ENCODE measurements at regions not wholly inside any gene's neighbourhood (a gene's known extent, or its start where the extent isn't known, plus 50 kb on each side); places are given as distances from the start of the nearest gene placed in this dataset.
"Not testable (repeated sequence)": the region's sequence is repeated elsewhere in the genome, so short reads cannot be mapped to it uniquely, and the experiment has no call there.

DNA sequence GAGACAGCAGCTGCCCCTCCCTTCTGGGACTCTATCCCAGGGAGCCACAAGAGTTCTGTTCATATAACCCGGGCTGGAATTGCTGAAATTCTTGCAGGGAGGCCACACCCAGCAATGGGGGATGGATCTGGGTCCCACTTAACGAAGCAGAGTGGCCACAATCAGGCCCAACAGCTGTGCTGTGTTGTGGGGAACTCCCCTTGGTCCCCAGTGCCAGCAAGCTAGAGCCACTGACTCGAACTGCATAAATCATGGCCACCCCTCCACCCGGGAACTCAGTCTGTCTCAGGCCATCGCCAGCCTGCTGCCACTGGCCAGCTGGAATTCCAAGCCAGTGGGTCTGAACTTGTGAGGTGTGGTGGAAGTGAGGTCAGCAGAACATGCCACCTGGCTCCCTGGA, 111.1 kb downstream of the KLF8 start:
- Histone ChIP-seq H3K27ac (ENCODE audit: low read depth, low read length) (no peak overlapping the region), H3K9ac (ENCODE audit: low read length in 5 of 5) (no peak overlapping the region), H3K4me3 (ENCODE audit: low read depth in 1 of 5, low read length in 5 of 5) (no peak overlapping the region), H3K9me3 (ENCODE audit: control insufficient read depth in 5 of 5, low read length in 5 of 5) (peaks cover 0 to 12% (median 0%) of the 10 kb centered on the region in 5 donors), H3K4me1 (ENCODE audit: control insufficient read depth in 5 of 5, insufficient read depth in 5 of 5, low read length in 5 of 5) (peaks cover 0 to 2% (median 0%) of the 10 kb centered on the region in 5 donors), H3K27me3 (ENCODE audit: control insufficient read depth in 5 of 5, insufficient read depth in 4 of 5, low read length in 5 of 5) (peaks cover 0 to 12% (median 4%) of the 10 kb centered on the region in 5 donors), H3K36me3 (ENCODE audit: control insufficient read depth in 5 of 5, insufficient read depth in 5 of 5, low read length in 5 of 5) (no peaks in the 10 kb centered on the region)

DNA sequence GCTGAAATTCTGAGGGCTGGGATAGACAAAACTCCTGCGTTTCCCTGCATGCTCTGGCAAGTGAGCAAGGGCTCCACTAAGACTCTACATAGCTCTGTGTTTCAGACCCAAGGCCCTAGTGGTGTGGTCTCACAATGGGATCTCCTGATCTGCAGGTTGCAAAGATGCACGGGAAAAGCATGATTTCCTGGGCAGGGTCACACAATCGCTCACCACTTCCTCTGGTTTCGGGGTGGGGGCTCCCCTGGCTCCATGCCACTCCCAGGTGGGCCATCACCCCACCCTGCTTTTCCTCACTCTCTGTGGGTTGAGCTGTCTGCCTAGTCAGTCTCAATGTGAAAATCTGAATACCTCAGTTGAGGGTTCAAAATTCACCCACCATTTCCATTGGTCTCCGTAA, 111.5 kb downstream of the KLF8 start:
- Histone ChIP-seq H3K36me3 (ENCODE audit: control insufficient read depth in 5 of 5, insufficient read depth in 5 of 5, low read length in 5 of 5) (no peaks in the 10 kb centered on the region), H3K27me3 (ENCODE audit: control insufficient read depth in 5 of 5, insufficient read depth in 4 of 5, low read length in 5 of 5) (peaks cover 0 to 12% (median 4%) of the 10 kb centered on the region in 5 donors), H3K27ac (ENCODE audit: low read depth, low read length) (no peak overlapping the region), H3K4me3 (ENCODE audit: low read depth in 1 of 5, low read length in 5 of 5) (no peak overlapping the region), H3K4me1 (ENCODE audit: control insufficient read depth in 5 of 5, insufficient read depth in 5 of 5, low read length in 5 of 5) (peaks cover 0 to 2% (median 0%) of the 10 kb centered on the region in 5 donors), H3K9ac (ENCODE audit: low read length in 5 of 5) (no peak overlapping the region), H3K9me3 (ENCODE audit: control insufficient read depth in 5 of 5, low read length in 5 of 5) (peaks cover 0 to 13% (median 0%) of the 10 kb centered on the region in 5 donors)

DNA sequence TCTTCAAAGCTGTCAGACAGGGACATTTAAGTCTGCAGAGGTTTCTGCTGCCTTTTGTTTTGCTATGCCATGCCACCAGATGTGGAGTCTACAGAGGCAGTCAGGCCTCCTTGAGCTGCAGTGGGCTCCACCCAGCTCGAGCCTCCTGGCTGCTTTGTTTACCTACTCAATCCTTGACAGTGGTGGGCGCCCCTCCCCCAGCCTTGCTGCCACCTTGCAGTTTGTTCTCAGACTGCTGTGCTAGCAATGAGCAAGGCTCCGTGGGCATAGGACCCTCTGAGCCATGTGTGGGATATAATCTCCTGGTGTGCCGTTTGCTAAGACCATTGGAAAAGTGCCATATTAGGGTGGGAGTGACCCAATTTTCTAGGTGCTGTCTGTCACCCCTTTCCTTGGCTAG, 126.0 kb downstream of the KLF8 start:
- not testable (repeated sequence) for H3K4me1 ChIP-seq (ENCODE audit: control insufficient read depth in 5 of 5, insufficient read depth in 5 of 5, low read length in 5 of 5); H3K27ac ChIP-seq (ENCODE audit: low read depth, low read length); H3K9ac ChIP-seq (ENCODE audit: low read length in 5 of 5); H3K4me3 ChIP-seq (ENCODE audit: low read depth in 1 of 5, low read length in 5 of 5); H3K27me3 ChIP-seq (ENCODE audit: control insufficient read depth in 5 of 5, insufficient read depth in 4 of 5, low read length in 5 of 5); H3K36me3 ChIP-seq (ENCODE audit: control insufficient read depth in 5 of 5, insufficient read depth in 5 of 5, low read length in 5 of 5)
- peaks cover 2 to 24% (median 7%) of the 10 kb centered on the region in 5 donors for H3K9me3 ChIP-seq (ENCODE audit: control insufficient read depth in 5 of 5, low read length in 5 of 5)

DNA sequence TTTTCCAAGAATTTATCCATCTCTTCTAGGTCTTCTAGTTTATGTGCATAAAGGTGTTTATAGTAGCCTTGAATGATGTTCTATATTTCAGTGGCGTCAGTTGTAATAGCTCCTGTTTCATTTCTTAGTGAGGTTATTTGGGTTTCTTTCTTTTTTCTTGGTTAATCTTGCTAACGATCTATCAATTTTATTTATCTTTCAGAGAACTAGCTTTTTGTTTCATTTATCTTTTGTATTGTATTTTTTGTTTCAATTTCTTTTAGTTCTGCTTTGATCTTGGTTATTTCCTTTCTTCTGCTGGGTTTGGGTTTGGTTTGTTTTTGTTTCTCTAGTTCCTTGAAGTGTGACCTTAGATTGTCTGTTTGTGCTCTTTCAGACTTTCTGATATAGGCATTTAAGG, 133.0 kb downstream of the KLF8 start:
- not testable (repeated sequence) for H3K27ac ChIP-seq (ENCODE audit: low read depth, low read length); H3K4me3 ChIP-seq (ENCODE audit: low read depth in 1 of 5, low read length in 5 of 5); H3K36me3 ChIP-seq (ENCODE audit: control insufficient read depth in 5 of 5, insufficient read depth in 5 of 5, low read length in 5 of 5); H3K9ac ChIP-seq (ENCODE audit: low read length in 5 of 5); H3K27me3 ChIP-seq (ENCODE audit: control insufficient read depth in 5 of 5, insufficient read depth in 4 of 5, low read length in 5 of 5)
- Histone ChIP-seq H3K4me1 (ENCODE audit: control insufficient read depth in 5 of 5, insufficient read depth in 5 of 5, low read length in 5 of 5) (peaks cover 0 to 16% (median 13%) of the 10 kb centered on the region in 5 donors), H3K9me3 (ENCODE audit: control insufficient read depth in 5 of 5, low read length in 5 of 5) (peaks cover 1 to 16% (median 4%) of the 10 kb centered on the region in 5 donors)

DNA sequence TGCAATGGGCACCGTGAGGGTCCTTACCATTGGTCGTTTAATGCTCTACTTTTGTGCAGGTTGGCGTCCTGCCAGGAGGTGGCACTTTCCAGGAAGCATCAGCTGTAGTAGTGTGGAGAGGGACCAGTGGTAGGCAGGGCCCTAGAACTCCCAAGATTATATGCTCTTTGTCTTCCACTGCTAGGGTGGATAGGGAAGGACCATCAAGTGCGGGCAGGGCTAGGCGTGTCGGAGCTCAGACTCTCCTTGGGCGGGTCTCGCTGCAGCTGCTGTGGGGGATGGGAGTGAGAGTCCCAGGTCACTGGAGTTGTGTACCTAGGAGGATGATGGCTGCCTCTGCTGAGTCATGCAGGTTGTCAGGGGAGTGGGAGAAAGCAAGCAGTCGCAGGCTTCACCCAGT, 134.7 kb downstream of the KLF8 start:
- Histone ChIP-seq H3K9ac (ENCODE audit: low read length in 5 of 5) (no peak overlapping the region), H3K4me1 (ENCODE audit: control insufficient read depth in 5 of 5, insufficient read depth in 5 of 5, low read length in 5 of 5) (peaks cover 0 to 16% (median 13%) of the 10 kb centered on the region in 5 donors), H3K4me3 (ENCODE audit: low read depth in 1 of 5, low read length in 5 of 5) (peak overlapping the region in 2 of 5 donors; percentile 16 to 35), H3K9me3 (ENCODE audit: control insufficient read depth in 5 of 5, low read length in 5 of 5) (peaks cover 0 to 10% (median 3%) of the 10 kb centered on the region in 5 donors), H3K27ac (ENCODE audit: low read depth, low read length) (no peak overlapping the region), H3K27me3 (ENCODE audit: control insufficient read depth in 5 of 5, insufficient read depth in 4 of 5, low read length in 5 of 5) (peaks cover 0 to 5% (median 0%) of the 10 kb centered on the region in 5 donors), H3K36me3 (ENCODE audit: control insufficient read depth in 5 of 5, insufficient read depth in 5 of 5, low read length in 5 of 5) (no peaks in the 10 kb centered on the region)

DNA sequence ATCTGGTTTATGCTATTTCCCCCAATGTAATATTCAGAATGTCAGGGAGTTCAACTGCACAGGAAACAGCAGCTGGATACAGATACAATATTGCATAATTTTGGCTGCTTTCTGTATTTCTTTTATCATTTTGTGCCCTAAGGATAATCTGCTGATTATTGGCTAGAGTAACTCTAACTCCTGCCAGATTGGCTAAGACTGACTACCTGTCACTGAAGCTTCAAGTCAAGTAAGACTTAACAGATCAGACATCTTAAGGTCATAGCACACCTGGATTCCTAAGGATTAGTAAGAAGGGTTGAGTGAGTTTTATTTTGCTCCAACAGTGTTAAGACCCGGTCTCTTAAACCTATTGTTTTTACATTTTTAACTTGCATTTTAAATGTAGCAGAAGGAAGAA, 136.8 kb downstream of the KLF8 start:
- H3K9me3 ChIP-seq (ENCODE audit: control insufficient read depth in 5 of 5, low read length in 5 of 5), result peaks cover 0 to 2% (median 0%) of the 10 kb centered on the region in 5 donors

DNA sequence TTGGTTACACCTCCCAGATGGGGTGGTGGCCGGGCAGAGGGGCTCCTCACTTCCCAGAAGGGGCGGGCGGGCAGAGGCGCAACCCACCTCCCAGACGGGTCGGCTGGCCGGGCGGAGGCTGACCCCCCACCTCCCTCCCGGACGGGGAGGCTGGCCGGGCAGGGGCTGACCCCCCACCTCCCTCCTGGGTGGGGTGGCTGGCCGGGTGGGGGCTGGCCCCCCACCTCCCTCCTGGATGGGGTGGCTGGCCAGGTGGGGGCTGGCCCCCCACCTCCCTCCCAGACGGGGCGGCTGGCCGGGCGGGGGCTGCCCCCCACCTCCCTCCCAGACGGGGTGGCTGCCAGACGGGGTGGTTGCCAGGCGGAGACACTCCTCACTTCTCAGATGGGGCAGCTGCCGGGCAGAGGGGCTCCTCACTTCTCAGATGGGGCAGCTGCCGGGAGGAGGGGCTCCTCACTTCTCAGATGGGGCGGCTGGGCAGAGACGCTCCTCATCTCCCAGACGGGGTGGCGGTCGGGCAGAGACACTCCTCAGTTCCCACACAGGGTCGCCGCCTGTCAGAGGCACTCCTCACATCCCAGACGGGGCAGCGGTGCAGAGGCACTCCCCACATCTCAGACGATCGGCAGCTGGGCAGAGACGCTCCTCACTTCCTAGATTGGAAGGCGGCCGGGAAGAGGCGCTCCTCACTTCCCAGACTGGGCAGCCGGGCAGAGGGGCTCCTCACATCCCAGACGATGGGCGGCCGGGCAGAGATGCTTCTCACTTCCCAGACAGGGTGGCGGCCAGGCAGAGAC, 148.0 kb downstream of the KLF8 start:
- H3K4me3 ChIP-seq (ENCODE audit: low read depth in 1 of 5, low read length in 5 of 5); H3K4me1 ChIP-seq (ENCODE audit: control insufficient read depth in 5 of 5, insufficient read depth in 5 of 5, low read length in 5 of 5); H3K36me3 ChIP-seq (ENCODE audit: control insufficient read depth in 5 of 5, insufficient read depth in 5 of 5, low read length in 5 of 5); H3K27me3 ChIP-seq (ENCODE audit: control insufficient read depth in 5 of 5, insufficient read depth in 4 of 5, low read length in 5 of 5); H3K9me3 ChIP-seq (ENCODE audit: control insufficient read depth in 5 of 5, low read length in 5 of 5); H3K9ac ChIP-seq (ENCODE audit: low read length in 5 of 5); H3K27ac ChIP-seq (ENCODE audit: low read depth, low read length): not testable (repeated sequence)

More for the DNA sequence above, 136.8 kb downstream of the KLF8 start:
- Histone ChIP-seq H3K36me3 (ENCODE audit: control insufficient read depth in 5 of 5, insufficient read depth in 5 of 5, low read length in 5 of 5) (no peaks in the 10 kb centered on the region), H3K27ac (ENCODE audit: low read depth, low read length) (no peak overlapping the region), H3K4me3 (ENCODE audit: low read depth in 1 of 5, low read length in 5 of 5) (no peak overlapping the region), H3K4me1 (ENCODE audit: control insufficient read depth in 5 of 5, insufficient read depth in 5 of 5, low read length in 5 of 5) (peaks cover 0 to 16% (median 13%) of the 10 kb centered on the region in 5 donors), H3K27me3 (ENCODE audit: control insufficient read depth in 5 of 5, insufficient read depth in 4 of 5, low read length in 5 of 5) (peaks cover 0 to 5% (median 0%) of the 10 kb centered on the region in 5 donors), H3K9ac (ENCODE audit: low read length in 5 of 5) (no peak overlapping the region)

DNA sequence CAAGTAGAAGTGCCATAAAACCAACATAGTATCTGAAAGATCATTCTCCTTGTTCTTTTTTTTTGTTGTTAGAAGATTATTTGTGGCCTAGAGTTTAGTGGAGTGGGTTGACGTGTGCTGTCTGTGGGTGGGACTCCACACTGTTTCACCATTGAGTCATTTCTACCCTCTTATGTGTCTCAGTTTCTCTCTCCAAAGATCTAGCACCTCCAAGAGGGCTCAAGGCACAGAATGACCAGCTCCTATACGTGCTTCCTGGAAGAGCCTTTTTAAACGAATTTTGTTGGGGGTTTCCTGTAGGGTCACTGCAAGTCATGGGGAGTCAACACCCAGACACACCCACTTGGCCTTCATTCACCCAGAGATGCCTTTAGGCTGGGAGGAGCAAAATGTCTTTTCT, 150.1 kb downstream of the KLF8 start:
- H3K27me3 ChIP-seq (ENCODE audit: control insufficient read depth in 5 of 5, insufficient read depth in 4 of 5, low read length in 5 of 5), result no peaks in the 10 kb centered on the region
- no peaks in the 10 kb centered on the region for H3K36me3 ChIP-seq (ENCODE audit: control insufficient read depth in 5 of 5, insufficient read depth in 5 of 5, low read length in 5 of 5)
- H3K4me1 ChIP-seq (ENCODE audit: control insufficient read depth in 5 of 5, insufficient read depth in 5 of 5, low read length in 5 of 5), result no peaks in the 10 kb centered on the region
- H3K27ac ChIP-seq (ENCODE audit: low read depth, low read length), result no peak overlapping the region
- peaks cover 0 to 4% (median 0%) of the 10 kb centered on the region in 5 donors for H3K9me3 ChIP-seq (ENCODE audit: control insufficient read depth in 5 of 5, low read length in 5 of 5)
- H3K9ac ChIP-seq (ENCODE audit: low read length in 5 of 5), result no peak overlapping the region
- no peak overlapping the region for H3K4me3 ChIP-seq (ENCODE audit: low read depth in 1 of 5, low read length in 5 of 5)

DNA sequence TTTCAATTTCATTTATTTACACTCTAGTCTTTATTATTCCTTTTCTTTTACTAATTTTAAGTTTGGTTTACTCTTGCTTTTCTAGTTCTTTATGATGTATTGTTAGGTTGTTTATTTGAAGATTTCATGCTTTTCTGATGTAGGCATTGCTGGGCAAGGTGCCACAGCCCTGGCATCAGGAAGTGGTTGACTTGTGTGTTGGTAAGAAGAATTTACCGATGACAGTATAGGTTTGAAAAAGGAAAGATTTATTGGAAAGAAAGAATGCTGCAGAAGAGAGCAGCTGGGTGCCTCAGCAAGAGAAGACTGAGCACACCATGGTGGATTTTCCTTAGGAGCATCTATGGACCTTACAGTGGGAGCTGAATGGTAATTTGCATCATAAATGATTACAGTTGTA, 153.2 kb downstream of the KLF8 start:
- no peaks in the 10 kb centered on the region for H3K4me1 ChIP-seq (ENCODE audit: control insufficient read depth in 5 of 5, insufficient read depth in 5 of 5, low read length in 5 of 5)
- no peaks in the 10 kb centered on the region for H3K9me3 ChIP-seq (ENCODE audit: control insufficient read depth in 5 of 5, low read length in 5 of 5)
- H3K27ac ChIP-seq (ENCODE audit: low read depth, low read length), result no peak overlapping the region
- H3K36me3 ChIP-seq (ENCODE audit: control insufficient read depth in 5 of 5, insufficient read depth in 5 of 5, low read length in 5 of 5), result no peaks in the 10 kb centered on the region
- no peaks in the 10 kb centered on the region for H3K27me3 ChIP-seq (ENCODE audit: control insufficient read depth in 5 of 5, insufficient read depth in 4 of 5, low read length in 5 of 5)
- H3K4me3 ChIP-seq (ENCODE audit: low read depth in 1 of 5, low read length in 5 of 5), result no peak overlapping the region
- H3K9ac ChIP-seq (ENCODE audit: low read length in 5 of 5), result no peak overlapping the region

DNA sequence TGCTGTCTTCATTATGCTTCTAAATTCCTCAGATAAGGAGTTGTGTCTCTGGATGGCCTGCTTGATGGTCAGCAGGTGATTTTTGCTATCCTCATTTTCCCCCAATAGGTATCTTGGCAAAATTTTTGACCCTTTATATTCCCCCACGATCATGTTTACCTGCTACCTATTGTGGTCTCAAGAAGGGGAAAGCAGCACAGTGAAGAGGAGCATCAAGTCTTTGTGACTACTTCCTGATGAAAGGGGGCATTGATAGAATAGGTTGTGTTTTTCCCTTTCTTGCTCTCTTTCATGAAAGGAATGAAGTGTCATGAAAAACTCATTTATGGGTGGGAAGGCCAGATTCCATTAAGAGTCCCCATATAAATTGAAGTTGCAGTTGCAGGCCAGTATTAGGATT, 153.8 kb downstream of the KLF8 start:
- Histone ChIP-seq H3K27ac (ENCODE audit: low read depth, low read length) (no peak overlapping the region), H3K4me3 (ENCODE audit: low read depth in 1 of 5, low read length in 5 of 5) (no peak overlapping the region), H3K9me3 (ENCODE audit: control insufficient read depth in 5 of 5, low read length in 5 of 5) (no peaks in the 10 kb centered on the region), H3K36me3 (ENCODE audit: control insufficient read depth in 5 of 5, insufficient read depth in 5 of 5, low read length in 5 of 5) (no peaks in the 10 kb centered on the region), H3K27me3 (ENCODE audit: control insufficient read depth in 5 of 5, insufficient read depth in 4 of 5, low read length in 5 of 5) (no peaks in the 10 kb centered on the region), H3K4me1 (ENCODE audit: control insufficient read depth in 5 of 5, insufficient read depth in 5 of 5, low read length in 5 of 5) (no peaks in the 10 kb centered on the region), H3K9ac (ENCODE audit: low read length in 5 of 5) (no peak overlapping the region)
